Muscle layer of colon (tissue), 2 donors: ENCODE measurements at regions not wholly inside any gene's neighbourhood (a gene's known extent, or its start where the extent isn't known, plus 50 kb on each side); places are given as distances from the start of the nearest gene placed in this dataset.
"Not testable (repeated sequence)": the region's sequence is repeated elsewhere in the genome, so short reads cannot be mapped to it uniquely, and the experiment has no call there.

Experiments
- H3K27ac ChIP-seq: one replicate; pipeline ENCODE4 v1.7.0; 2013; ENCODE audit warnings: low read depth, mild to moderate bottlenecking, low read length, moderate library complexity
- H3K27me3 ChIP-seq, 2 donors: one replicate each; pipeline ENCODE4 v1.7.0; 2013; ENCODE audit warnings: low read length in 2 of 2, mild to moderate bottlenecking in 2 of 2; ENCODE audit not compliant: insufficient read depth in 2 of 2, control insufficient read depth in 1 of 2
- H3K36me3 ChIP-seq: one replicate; pipeline ENCODE4 v1.7.0; 2013; ENCODE audit warnings: mild to moderate bottlenecking, low read length; ENCODE audit not compliant: insufficient read depth
- H3K4me1 ChIP-seq: one replicate; pipeline ENCODE4 v1.7.0; 2013; ENCODE audit warnings: mild to moderate bottlenecking, low read length; ENCODE audit not compliant: insufficient read depth
- H3K4me3 ChIP-seq, 2 donors: one replicate each; pipeline ENCODE4 v1.7.0; 2013; ENCODE audit warnings: low read length in 2 of 2, low read depth in 1 of 2, mild to moderate bottlenecking in 1 of 2, moderate library complexity in 1 of 2
- H3K9ac ChIP-seq: one replicate; pipeline ENCODE4 v1.7.0; 2013; ENCODE audit warnings: low read length
- H3K9me3 ChIP-seq: one replicate; pipeline ENCODE4 v1.7.0; 2013; ENCODE audit warnings: mild to moderate bottlenecking, low read length
- donor health status: abdominal sarcoma.
- donor health status: Adenocarcinoma of cecum.

GRCh38 chr18:71426441-71426840, 1117.7 kb downstream of the CBLN2 start:
- Histone ChIP-seq H3K27me3 (no peaks in the 10 kb centered on the region), H3K27ac (no peak overlapping the region), H3K4me1 (no peaks in the 10 kb centered on the region), H3K4me3 (no peak overlapping the region), H3K9ac (no peak overlapping the region), H3K36me3 (no peaks in the 10 kb centered on the region), H3K9me3 (no peaks in the 10 kb centered on the region)

DNA sequence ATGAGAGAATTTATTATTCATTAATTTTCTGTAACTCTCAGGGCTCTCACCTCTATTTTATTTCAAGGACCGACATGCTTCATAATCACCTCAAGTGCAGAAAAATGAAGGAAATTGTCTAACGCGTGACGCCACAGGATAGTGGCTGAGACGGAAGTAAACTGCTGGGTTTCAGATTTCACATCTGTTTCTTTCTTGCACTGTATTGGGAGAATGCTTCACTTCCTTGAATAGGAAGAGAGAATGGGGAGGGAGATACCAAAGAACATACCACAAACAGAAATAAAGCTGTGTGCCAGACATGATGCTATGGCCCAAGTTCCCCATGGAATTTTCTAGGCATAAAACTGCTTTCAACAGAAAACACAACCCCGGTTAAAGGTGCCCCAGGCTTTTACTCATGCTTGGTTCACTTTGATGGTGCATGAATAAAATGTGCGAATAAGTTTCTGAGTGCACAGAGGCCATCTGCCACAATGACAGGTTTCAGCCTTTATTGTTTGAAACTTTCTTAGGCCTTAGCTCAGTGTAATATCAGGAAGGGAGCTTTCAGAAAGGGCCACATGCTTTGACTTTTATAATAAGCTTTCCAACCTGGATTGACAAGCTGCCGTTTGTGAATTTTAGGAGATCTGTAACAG, 1116.4 kb downstream of the SOCS6 start:
- Histone ChIP-seq H3K27ac (no peak overlapping the region), H3K4me3 (no peak overlapping the region)

GRCh38 chr18:71403501-71403900, 1114.7 kb downstream of the SOCS6 start:
- no peak overlapping the region for H3K27ac ChIP-seq
- no peaks in the 10 kb centered on the region for H3K4me1 ChIP-seq
- no peak overlapping the region for H3K4me3 ChIP-seq
- no peaks in the 10 kb centered on the region for H3K36me3 ChIP-seq
- no peaks in the 10 kb centered on the region for H3K9me3 ChIP-seq
- no peak overlapping the region for H3K9ac ChIP-seq
- no peaks in the 10 kb centered on the region for H3K27me3 ChIP-seq

More for the DNA sequence above, 1116.4 kb downstream of the SOCS6 start:
- Histone ChIP-seq H3K9ac (no peak overlapping the region), H3K9me3 (no peaks in the 10 kb centered on the region), H3K27me3 (no peaks in the 10 kb centered on the region), H3K4me1 (no peaks in the 10 kb centered on the region), H3K36me3 (no peaks in the 10 kb centered on the region)

- Histone ChIP-seq H3K27me3 (no peaks in the 10 kb centered on the region), H3K36me3 (no peaks in the 10 kb centered on the region), H3K4me3 (no peak overlapping the region), H3K9ac (no peak overlapping the region), H3K9me3 (no peaks in the 10 kb centered on the region), H3K4me1 (no peaks in the 10 kb centered on the region), H3K27ac (no peak overlapping the region)
Measured at GRCh38 chr18:71398531-71398930, 1109.7 kb downstream of the SOCS6 start.

DNA sequence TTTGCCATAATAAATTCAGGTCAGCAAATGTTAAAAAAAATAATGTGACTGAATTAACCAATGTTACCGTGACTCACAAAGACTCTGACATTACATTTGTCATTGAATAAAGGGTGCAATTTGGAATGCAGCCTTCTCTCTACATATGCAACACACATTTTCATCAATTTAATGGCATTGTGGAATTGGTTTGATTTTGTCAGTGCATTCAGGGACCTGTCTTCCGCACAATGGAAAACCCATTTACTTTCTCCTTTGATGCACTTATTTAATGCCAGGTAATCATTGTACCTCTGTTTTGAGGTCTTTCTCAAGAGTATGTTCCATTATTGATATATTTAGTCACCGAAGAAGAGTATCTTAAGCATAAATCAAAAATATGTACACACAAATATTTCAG, 1099.3 kb downstream of the SOCS6 start:
- Histone ChIP-seq H3K36me3 (no peaks in the 10 kb centered on the region), H3K4me1 (no peaks in the 10 kb centered on the region), H3K9ac (no peak overlapping the region), H3K9me3 (no peaks in the 10 kb centered on the region), H3K4me3 (no peak overlapping the region), H3K27me3 (no peaks in the 10 kb centered on the region), H3K27ac (no peak overlapping the region)

DNA sequence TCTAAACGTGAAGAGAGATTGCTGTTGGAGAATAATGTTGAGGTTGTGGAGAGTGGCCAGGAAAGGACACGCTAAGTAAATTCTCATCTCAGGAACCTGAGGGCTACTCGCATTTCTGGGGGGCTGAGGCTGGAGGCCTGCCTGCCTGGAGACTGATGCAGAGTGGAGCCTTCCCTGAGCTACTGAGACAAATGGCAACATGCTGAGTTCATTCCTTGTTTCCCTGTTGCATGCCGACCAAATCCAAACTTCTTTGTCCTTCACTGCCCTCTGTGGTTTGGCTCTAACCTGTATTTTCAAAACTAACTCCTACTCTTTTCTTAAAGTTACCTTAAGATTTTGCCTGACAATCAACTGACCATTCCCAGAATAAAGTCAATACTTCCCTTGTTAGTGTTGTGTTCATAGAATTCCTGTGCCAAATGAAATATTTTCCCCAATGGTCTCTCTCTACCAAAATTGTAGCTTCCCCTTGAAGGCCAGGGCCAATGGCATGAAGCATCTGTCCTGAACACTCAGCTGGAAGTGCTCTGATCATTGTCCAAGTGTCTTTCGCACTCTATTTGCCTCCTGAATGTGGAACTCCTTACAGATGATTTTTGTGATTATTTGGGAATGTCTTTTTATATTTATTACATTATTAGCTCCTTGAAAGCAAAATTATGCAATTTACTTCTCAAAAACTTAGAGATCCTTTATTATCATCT, 1085.6 kb downstream of the SOCS6 start:
- Histone ChIP-seq H3K9me3 (no peaks in the 10 kb centered on the region), H3K27me3 (no peaks in the 10 kb centered on the region), H3K27ac (no peak overlapping the region), H3K4me3 (no peak overlapping the region), H3K36me3 (no peaks in the 10 kb centered on the region), H3K4me1 (no peaks in the 10 kb centered on the region), H3K9ac (no peak overlapping the region)

DNA sequence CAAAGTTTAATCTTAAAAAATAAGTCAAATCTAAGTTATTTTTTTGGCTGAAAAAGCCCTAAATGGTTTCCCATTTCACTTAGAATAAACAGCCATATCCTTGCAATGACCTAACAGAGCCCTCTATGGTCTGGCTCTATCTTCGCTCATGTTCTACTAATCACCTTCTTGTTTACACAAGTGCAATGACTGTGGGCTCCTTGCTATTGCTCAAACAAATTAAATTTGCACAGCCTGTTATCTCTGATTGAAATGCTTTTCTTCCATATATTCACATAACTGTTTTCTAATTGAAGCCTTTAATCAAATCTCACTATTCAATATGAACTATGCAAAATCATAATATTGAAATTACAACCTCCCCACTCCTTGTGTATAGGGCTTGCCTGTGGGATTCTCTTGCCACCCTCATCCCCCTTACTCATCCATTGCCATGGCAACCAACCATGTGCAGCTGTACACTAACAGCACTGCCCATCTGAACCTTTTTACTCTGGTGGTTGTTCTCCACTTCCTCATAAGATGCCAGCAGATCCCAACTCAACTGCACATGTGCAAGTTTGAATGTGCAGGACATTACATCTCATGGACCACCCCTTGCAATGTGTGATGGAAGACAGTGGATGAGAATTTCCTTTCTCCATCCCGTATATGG, 1083.2 kb downstream of the SOCS6 start:
- H3K27ac ChIP-seq: no peak overlapping the region
- no peaks in the 10 kb centered on the region for H3K4me1 ChIP-seq
- no peak overlapping the region for H3K9ac ChIP-seq
- H3K27me3 ChIP-seq: no peaks in the 10 kb centered on the region
- H3K9me3 ChIP-seq: no peaks in the 10 kb centered on the region
- H3K4me3 ChIP-seq: no peak overlapping the region
- no peaks in the 10 kb centered on the region for H3K36me3 ChIP-seq

GRCh38 chr18:71370671-71371445, 1082.0 kb downstream of the SOCS6 start:
- Histone ChIP-seq H3K4me3 (no peak overlapping the region), H3K4me1 (no peaks in the 10 kb centered on the region), H3K27me3 (no peaks in the 10 kb centered on the region), H3K9ac (no peak overlapping the region), H3K36me3 (no peaks in the 10 kb centered on the region), H3K9me3 (no peaks in the 10 kb centered on the region), H3K27ac (no peak overlapping the region)

- Histone ChIP-seq H3K36me3 (no peaks in the 10 kb centered on the region), H3K4me1 (no peaks in the 10 kb centered on the region), H3K9me3 (no peaks in the 10 kb centered on the region), H3K9ac (no peak overlapping the region), H3K27ac (no peak overlapping the region), H3K4me3 (no peak overlapping the region), H3K27me3 (no peaks in the 10 kb centered on the region)
Measured at GRCh38 chr18:71370095-71370494, 1081.2 kb downstream of the SOCS6 start.

GRCh38 chr18:71362140-71362539, 1073.3 kb downstream of the SOCS6 start:
- no peak overlapping the region for H3K9ac ChIP-seq
- H3K9me3 ChIP-seq: no peaks in the 10 kb centered on the region
- no peaks in the 10 kb centered on the region for H3K27me3 ChIP-seq
- no peak overlapping the region for H3K27ac ChIP-seq
- H3K36me3 ChIP-seq: no peaks in the 10 kb centered on the region
- no peaks in the 10 kb centered on the region for H3K4me1 ChIP-seq
- no peak overlapping the region for H3K4me3 ChIP-seq

GRCh38 chr18:71355599-71355998, 1066.8 kb downstream of the SOCS6 start:
- H3K4me1 ChIP-seq, H3K27ac ChIP-seq, H3K9ac ChIP-seq, H3K27me3 ChIP-seq, H3K36me3 ChIP-seq, H3K4me3 ChIP-seq, H3K9me3 ChIP-seq: not testable (repeated sequence)
